ENCODE measurements at regions not wholly inside any gene's neighbourhood (a gene's known extent, or its start where the extent isn't known, plus 50 kb on each side); places are given as distances from the start of the nearest gene placed in this dataset.

GRCh38 chr3:152695840-152696239, 139.1 kb upstream of the P2RY1 start:
- TF ChIP-seq POLR2A (IDR thresholded peaks at IDR 0.05), result no peak
- no peak for TF ChIP-seq CTCF (IDR thresholded peaks at IDR 0.05)
- DNase-seq (ENCODE audit: low spot score in 2 of 2), result no peak
- no peak overlapping the region for H3K4me3 ChIP-seq (ENCODE audit: low read depth, poor library complexity, severe bottlenecking)
- intact Hi-C loops (cut with DNase I; ENCODE audit: low total_unique reads), result no loop called here
- 23% methylated on average over 1 of the region's 1 CpG for WGBS, 2 donors

GRCh38 chr3:152696962-152697361, 138.0 kb upstream of the P2RY1 start:
- TF ChIP-seq POLR2A (IDR thresholded peaks at IDR 0.05) (no peak), CTCF (IDR thresholded peaks at IDR 0.05) (no peak)
- intact Hi-C loops (cut with DNase I; ENCODE audit: low total_unique reads), result no loop called here
- DNase-seq (ENCODE audit: low spot score in 2 of 2), result no peak

GRCh38 chr3:152703245-152703890, 131.6 kb upstream of the P2RY1 start:
- no peak for TF ChIP-seq POLR2A (IDR thresholded peaks at IDR 0.05)
- TF ChIP-seq CTCF (IDR thresholded peaks at IDR 0.05), result no peak
- H3K4me3 ChIP-seq (ENCODE audit: low read depth, poor library complexity, severe bottlenecking), result no peak overlapping the region
- WGBS, 2 donors, result 58 to 59% methylated on average over 3 of the region's 3 CpGs
- DNase-seq (ENCODE audit: low spot score in 2 of 2), result no peak
- intact Hi-C loops (cut with DNase I; ENCODE audit: low total_unique reads), result no loop called here

More at GRCh38 chr3:152696962-152697361, 138.0 kb upstream of the P2RY1 start:
- no peak overlapping the region for H3K4me3 ChIP-seq (ENCODE audit: low read depth, poor library complexity, severe bottlenecking)

DNA sequence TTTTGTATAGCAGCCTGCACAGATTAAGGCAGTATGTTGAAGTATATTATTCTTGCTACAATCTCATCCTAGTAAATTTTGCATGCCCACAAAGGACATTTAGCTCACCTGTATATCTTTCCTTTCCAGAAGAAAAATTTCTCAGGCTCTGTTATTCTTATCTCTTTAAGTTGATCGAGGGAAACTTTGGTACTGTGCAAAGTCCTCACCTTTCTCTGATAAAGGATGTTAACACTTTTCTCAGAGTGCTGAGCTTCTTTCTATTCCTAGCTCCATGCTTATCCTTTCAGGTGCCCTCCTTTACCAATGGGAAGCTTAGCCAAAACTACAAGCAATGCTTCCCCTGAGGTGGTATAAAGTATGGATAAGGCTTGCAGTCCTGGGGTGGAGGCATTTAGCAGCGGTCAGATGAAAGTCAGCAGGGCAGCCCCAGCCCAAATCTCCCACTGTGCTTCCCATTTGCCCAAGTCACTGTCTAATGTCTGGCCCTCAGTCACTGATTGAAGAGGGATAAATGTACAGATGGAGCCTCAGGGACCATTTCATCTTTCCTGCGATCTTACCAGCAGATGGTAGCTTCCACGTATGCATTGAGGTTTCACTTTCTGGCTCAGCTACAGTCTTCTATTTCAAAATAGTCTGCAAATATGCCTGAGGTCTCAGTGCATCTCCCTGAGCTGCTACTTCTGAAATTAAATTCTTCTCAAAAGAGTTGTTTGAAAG, 127.8 kb upstream of the P2RY1 start:
- H3K4me3 ChIP-seq (ENCODE audit: low read depth, poor library complexity, severe bottlenecking), result no peak overlapping the region
- WGBS, 2 donors, result 51% methylated on average over 4 of the region's 4 CpGs
- TF ChIP-seq CTCF (IDR thresholded peaks at IDR 0.05) (no peak), POLR2A (IDR thresholded peaks at IDR 0.05) (no peak)
- intact Hi-C loops (cut with DNase I; ENCODE audit: low total_unique reads), result no loop called here
- no peak for DNase-seq (ENCODE audit: low spot score in 2 of 2)

GRCh38 chr3:152709659-152710058, 125.3 kb upstream of the P2RY1 start:
- no peak overlapping the region for H3K4me3 ChIP-seq (ENCODE audit: low read depth, poor library complexity, severe bottlenecking)
- no peak for DNase-seq (ENCODE audit: low spot score in 2 of 2)
- intact Hi-C loops (cut with DNase I; ENCODE audit: low total_unique reads), result no loop called here
- TF ChIP-seq CTCF (IDR thresholded peaks at IDR 0.05) (no peak), POLR2A (IDR thresholded peaks at IDR 0.05) (no peak)
- WGBS, 2 donors, result 80 to 89% methylated on average over 3 of the region's 3 CpGs

All from lower leg skin (tissue), 4 donors.